Mesenchymal stem cell (in vitro differentiated cells and primary cell): ENCODE measurements at regions not wholly inside any gene's neighbourhood (a gene's known extent, or its start where the extent isn't known, plus 50 kb on each side); places are given as distances from the start of the nearest gene placed in this dataset.

Experiments
- DNase-seq: peaks from one replicate; pipeline ENCODE4 v3.0.0-alpha.2; 2013
- H2AFZ ChIP-seq: one replicate; pipeline ENCODE4 v1.6.1; 2013; ENCODE audit warnings: low read depth, mild to moderate bottlenecking, control low read depth, inconsistent platforms, low read length, moderate library complexity
- H2AK5ac ChIP-seq: 2 replicates; pipeline ENCODE4 v1.6.1; 2013; ENCODE audit warnings: low read length, moderate library complexity, mild to moderate bottlenecking, inconsistent platforms; ENCODE audit not compliant: severe bottlenecking
- H2BK120ac ChIP-seq: one replicate; pipeline ENCODE4 v1.6.1; 2013; ENCODE audit warnings: low read depth, mild to moderate bottlenecking, inconsistent platforms, low read length, moderate library complexity
- H2BK12ac ChIP-seq, 2 experiments: one replicate each; pipeline ENCODE4 v1.6.1; 2013; ENCODE audit warnings: inconsistent platforms in 2 of 2, low read length in 2 of 2, mild to moderate bottlenecking in 2 of 2, moderate library complexity in 2 of 2, control low read depth in 1 of 2
- H2BK15ac ChIP-seq: one replicate; pipeline ENCODE4 v1.6.1; 2013; ENCODE audit warnings: mild to moderate bottlenecking, low read depth, inconsistent platforms; ENCODE audit not compliant: poor library complexity, severe bottlenecking
- H2BK5ac ChIP-seq: 2 replicates; pipeline ENCODE4 v1.6.1; 2013; ENCODE audit warnings: low read depth, mild to moderate bottlenecking, low read length, control low read depth, inconsistent platforms; ENCODE audit not compliant: poor library complexity, severe bottlenecking
- H3K14ac ChIP-seq, 2 experiments: one replicate each; pipeline ENCODE4 v1.6.1; 2013; ENCODE audit warnings: inconsistent platforms in 2 of 2, low read length in 2 of 2, control low read depth in 1 of 2, mild to moderate bottlenecking in 1 of 2, moderate library complexity in 1 of 2
- H3K18ac ChIP-seq, 2 experiments: one replicate each; pipeline ENCODE4 v1.6.1; 2013; ENCODE audit warnings: inconsistent platforms in 2 of 2, low read length in 2 of 2, control low read depth in 1 of 2, low read depth in 1 of 2, mild to moderate bottlenecking in 1 of 2
- H3K23ac ChIP-seq, 2 experiments: one replicate each; pipeline ENCODE4 v1.6.1; 2013; ENCODE audit warnings: inconsistent platforms in 2 of 2, low read length in 2 of 2, mild to moderate bottlenecking in 2 of 2, moderate library complexity in 2 of 2, control low read depth in 1 of 2
- H3K27ac ChIP-seq: 2 replicates; pipeline ENCODE4 v1.5.1; 2013; ENCODE audit warnings: mild to moderate bottlenecking, moderate library complexity, low read length, control low read depth, inconsistent platforms; ENCODE audit not compliant: poor library complexity, severe bottlenecking
- H3K27me3 ChIP-seq, 2 experiments: 2 replicates each; pipeline versions ENCODE4 v1.6.1 to v1.7.0; 2013; ENCODE audit warnings: low read length in 2 of 2, mild to moderate bottlenecking in 2 of 2, moderate library complexity in 2 of 2, control low read depth in 1 of 2, inconsistent platforms in 1 of 2; ENCODE audit not compliant: control insufficient read depth in 1 of 2, insufficient read depth in 1 of 2
- H3K36me3 ChIP-seq, 2 experiments: 2 replicates each; pipeline versions ENCODE4 v1.6.1 to v1.7.0; 2013; ENCODE audit warnings: low read length in 2 of 2, control low read depth in 1 of 2, inconsistent platforms in 1 of 2, low read depth in 1 of 2, mild to moderate bottlenecking in 1 of 2; ENCODE audit not compliant: insufficient read depth in 2 of 2, control insufficient read depth in 1 of 2
- H3K4ac ChIP-seq, 2 experiments: one replicate each; pipeline ENCODE4 v1.6.1; 2013; ENCODE audit warnings: inconsistent platforms in 2 of 2, low read length in 2 of 2, mild to moderate bottlenecking in 2 of 2, moderate library complexity in 2 of 2, control low read depth in 1 of 2, low read depth in 1 of 2
- H3K4me1 ChIP-seq: 2 replicates; pipeline ENCODE4 v1.6.1; 2013; ENCODE audit warnings: low read depth, low read length, control low read depth; ENCODE audit not compliant: control insufficient read depth, insufficient read depth
- H3K4me2 ChIP-seq: 2 replicates; pipeline ENCODE4 v1.6.1; 2013; ENCODE audit warnings: low read length, mild to moderate bottlenecking, inconsistent platforms; ENCODE audit not compliant: poor library complexity, severe bottlenecking
- H3K4me3 ChIP-seq, 2 experiments: 2 replicates each; pipeline versions ENCODE4 v1.5.1 to v1.7.0; 2013; ENCODE audit warnings: low read length in 2 of 2, mild to moderate bottlenecking in 2 of 2, control low read depth in 1 of 2, low read depth in 1 of 2; ENCODE audit not compliant: insufficient read depth in 1 of 2
- H3K79me1 ChIP-seq: replicated peaks from 2 replicates; pipeline ENCODE4 v1.6.1; 2013; ENCODE audit warnings: mild to moderate bottlenecking, control low read depth, low read length, inconsistent platforms; ENCODE audit not compliant: poor library complexity, severe bottlenecking
- H3K9ac ChIP-seq: 2 replicates; pipeline ENCODE4 v1.7.0; 2013; ENCODE audit warnings: mild to moderate bottlenecking, low read length, moderate library complexity
- H3K9me3 ChIP-seq: 2 replicates; pipeline ENCODE4 v1.7.0; 2013; ENCODE audit warnings: mild to moderate bottlenecking, low read length; ENCODE audit not compliant: control insufficient read depth
- H4K8ac ChIP-seq: one replicate; pipeline ENCODE4 v1.6.1; 2013; ENCODE audit warnings: inconsistent platforms, mild to moderate bottlenecking, low read length, moderate library complexity
- H4K91ac ChIP-seq: one replicate; pipeline ENCODE4 v1.6.1; 2013; ENCODE audit warnings: mild to moderate bottlenecking, low read length, inconsistent platforms
- WGBS: methylation state at CpG from one replicate; pipeline ENCODE4 v1.1.7; 2013; ENCODE audit warnings: mixed read lengths; 5-methylcytosine and 5-hydroxymethylcytosine counted together

GRCh38 chr10:57675125-57675524, 592.6 kb downstream of the IPMK start:
- H3K27me3 ChIP-seq = peaks cover 0 to 2% of the 10 kb centered on the region in 2 experiments
- no peak overlapping the region for H3K9ac ChIP-seq
- H2BK5ac ChIP-seq = no peak overlapping the region
- no peak overlapping the region for H3K14ac ChIP-seq
- H2BK15ac ChIP-seq = no peak overlapping the region
- no peak overlapping the region for H3K4me3 ChIP-seq
- H3K79me1 ChIP-seq = no peaks in the 10 kb centered on the region
- no peak overlapping the region for H3K4ac ChIP-seq
- no peak overlapping the region for H2BK12ac ChIP-seq
- no peak for DNase-seq
- H3K18ac ChIP-seq = no peak overlapping the region
- no peak overlapping the region for H3K4me2 ChIP-seq
- no peak overlapping the region for H2AK5ac ChIP-seq
- H3K36me3 ChIP-seq = no peaks in the 10 kb centered on the region
- H3K27ac ChIP-seq = no peak overlapping the region
- WGBS = no CpG with 5 or more reads among the region's 1 CpG
- H2AFZ ChIP-seq = no peak overlapping the region
- H4K8ac ChIP-seq = no peak overlapping the region
- no peak overlapping the region for H3K23ac ChIP-seq
- no peak overlapping the region for H4K91ac ChIP-seq
- no peaks in the 10 kb centered on the region for H3K4me1 ChIP-seq
- H3K9me3 ChIP-seq = no peaks in the 10 kb centered on the region
- no peak overlapping the region for H2BK120ac ChIP-seq

GRCh38 chr10:57673446-57673960, 594.2 kb downstream of the IPMK start:
- Histone ChIP-seq H3K4ac (no peak overlapping the region), H2BK15ac (no peak overlapping the region), H3K79me1 (no peaks in the 10 kb centered on the region), H3K36me3 (no peaks in the 10 kb centered on the region), H3K23ac (no peak overlapping the region), H3K18ac (no peak overlapping the region), H4K91ac (no peak overlapping the region), H3K14ac (no peak overlapping the region), H3K4me3 (no peak overlapping the region), H3K9ac (no peak overlapping the region), H2BK5ac (no peak overlapping the region), H3K4me1 (no peaks in the 10 kb centered on the region), H4K8ac (no peak overlapping the region), H2BK120ac (no peak overlapping the region), H3K9me3 (no peaks in the 10 kb centered on the region), H3K27ac (no peak overlapping the region), H2AFZ (no peak overlapping the region), H2BK12ac (no peak overlapping the region), H3K4me2 (no peak overlapping the region), H2AK5ac (no peak overlapping the region), H3K27me3 (peaks cover 0 to 2% of the 10 kb centered on the region in 2 experiments)
- WGBS = 85% methylated on average over 1 of the region's 2 CpGs
- no peak for DNase-seq

- no peak overlapping the region for H3K4me2 ChIP-seq
- H2BK5ac ChIP-seq = no peak overlapping the region
- H3K4me3 ChIP-seq = no peak overlapping the region
- no peak overlapping the region for H2AK5ac ChIP-seq
- no peak overlapping the region for H3K14ac ChIP-seq
- H4K91ac ChIP-seq = no peak overlapping the region
- H3K4ac ChIP-seq = no peak overlapping the region
- no peaks in the 10 kb centered on the region for H3K9me3 ChIP-seq
- no peaks in the 10 kb centered on the region for H3K36me3 ChIP-seq
- no peak overlapping the region for H4K8ac ChIP-seq
- peak; percentile 2 for DNase-seq
- H3K18ac ChIP-seq = no peak overlapping the region
- no peak overlapping the region for H3K9ac ChIP-seq
- H3K27ac ChIP-seq = no peak overlapping the region
- no peaks in the 10 kb centered on the region for H3K27me3 ChIP-seq
- no peak overlapping the region for H2AFZ ChIP-seq
- H2BK12ac ChIP-seq = no peak overlapping the region
- H3K4me1 ChIP-seq = no peaks in the 10 kb centered on the region
- no peak overlapping the region for H3K23ac ChIP-seq
- WGBS = 60% methylated on average over 2 of the region's 3 CpGs
- no peaks in the 10 kb centered on the region for H3K79me1 ChIP-seq
- no peak overlapping the region for H2BK120ac ChIP-seq
- H2BK15ac ChIP-seq = no peak overlapping the region
Measured at GRCh38 chr10:57664815-57665214, 602.9 kb downstream of the IPMK start.

GRCh38 chr10:57663401-57663800, 604.3 kb downstream of the IPMK start:
- H2BK12ac ChIP-seq = no peak overlapping the region
- WGBS = 100% methylated on average over 1 of the region's 2 CpGs
- H4K8ac ChIP-seq = no peak overlapping the region
- no peak overlapping the region for H3K27ac ChIP-seq
- no peak overlapping the region for H3K18ac ChIP-seq
- H3K79me1 ChIP-seq = no peaks in the 10 kb centered on the region
- H3K4me3 ChIP-seq = no peak overlapping the region
- no peaks in the 10 kb centered on the region for H3K4me1 ChIP-seq
- H3K4me2 ChIP-seq = no peak overlapping the region
- no peak overlapping the region for H2AK5ac ChIP-seq
- no peak overlapping the region for H4K91ac ChIP-seq
- no peak for DNase-seq
- no peak overlapping the region for H2BK120ac ChIP-seq
- H3K14ac ChIP-seq = no peak overlapping the region
- H3K9me3 ChIP-seq = no peaks in the 10 kb centered on the region
- no peak overlapping the region for H2BK15ac ChIP-seq
- H3K9ac ChIP-seq = no peak overlapping the region
- H3K23ac ChIP-seq = no peak overlapping the region
- no peak overlapping the region for H2BK5ac ChIP-seq
- no peaks in the 10 kb centered on the region for H3K36me3 ChIP-seq
- no peak overlapping the region for H2AFZ ChIP-seq
- H3K4ac ChIP-seq = no peak overlapping the region
- peaks cover 0 to under 1% of the 10 kb centered on the region in 2 experiments for H3K27me3 ChIP-seq
